GM19395 (cell line): ENCODE measurements at regions not wholly inside any gene's neighbourhood (a gene's known extent, or its start where the extent isn't known, plus 50 kb on each side); places are given as distances from the start of the nearest gene placed in this dataset.
"Not testable (repeated sequence)": the region's sequence is repeated elsewhere in the genome, so short reads cannot be mapped to it uniquely, and the experiment has no call there.

ENCODE experiments used
- ATAC-seq: cut with Tn5 transposase; IDR thresholded peaks from one replicate; pipeline ENCODE4 v1.9.1; 2021; ENCODE audit warnings: mild to moderate bottlenecking, moderate library complexity; ENCODE audit not compliant: unreplicated experiment

- ATAC-seq: no peak
These were observed 305.8 kb upstream of the GULP1 start for GRCh38 chr2:187985923-187986322.

- ATAC-seq: no peak
These were observed 305.1 kb upstream of the GULP1 start for GRCh38 chr2:187986390-187987105.

- ATAC-seq: no peak
These were observed 303.3 kb upstream of the GULP1 start for GRCh38 chr2:187988348-187988747.

- no peak for ATAC-seq
These were observed 301.6 kb upstream of the GULP1 start for GRCh38 chr2:187989925-187990623.

- ATAC-seq: no peak
These were observed 300.3 kb upstream of the GULP1 start for GRCh38 chr2:187991389-187991788.

GRCh38 chr2:187994464-187995331 lies 297.0 kb upstream of the GULP1 start:
- no peak for ATAC-seq

GRCh38 chr2:187995556-187995955 lies 296.1 kb upstream of the GULP1 start:
- ATAC-seq: no peak

- ATAC-seq: no peak
These were observed 295.0 kb upstream of the GULP1 start for GRCh38 chr2:187996630-187997029.

GRCh38 chr2:188000189-188000588 lies 291.5 kb upstream of the GULP1 start:
- no peak for ATAC-seq

GRCh38 chr2:188003800-188004199 lies 287.9 kb upstream of the GULP1 start:
- no peak for ATAC-seq

GRCh38 chr2:188013767-188014166 lies 277.9 kb upstream of the GULP1 start:
- ATAC-seq: no peak

GRCh38 chr2:188016917-188017316 lies 274.8 kb upstream of the GULP1 start:
- no peak for ATAC-seq

GRCh38 chr2:188022389-188022788 lies 269.3 kb upstream of the GULP1 start:
- no peak for ATAC-seq

GRCh38 chr2:188023035-188023434 lies 268.6 kb upstream of the GULP1 start:
- ATAC-seq: no peak

GRCh38 chr2:188024811-188025210 lies 266.9 kb upstream of the GULP1 start:
- no peak for ATAC-seq

- ATAC-seq: no peak
These were observed 262.9 kb upstream of the GULP1 start for GRCh38 chr2:188028739-188029138.

- no peak for ATAC-seq
These were observed 259.4 kb upstream of the GULP1 start for GRCh38 chr2:188032306-188032705.

- ATAC-seq: no peak
These were observed 258.9 kb upstream of the GULP1 start for GRCh38 chr2:188032786-188033185.

GRCh38 chr2:188033240-188033639 lies 258.4 kb upstream of the GULP1 start:
- not testable (repeated sequence) for ATAC-seq

- not testable (repeated sequence) for ATAC-seq
These were observed 257.6 kb upstream of the GULP1 start for GRCh38 chr2:188034102-188034501.

GRCh38 chr2:188035377-188035776 lies 256.3 kb upstream of the GULP1 start:
- ATAC-seq: not testable (repeated sequence)
